ENCODE measurements at regions not wholly inside any gene's neighbourhood (a gene's known extent, or its start where the extent isn't known, plus 50 kb on each side); places are given as distances from the start of the nearest gene placed in this dataset.

- peak; percentile 8 for DNase-seq
These were observed 52.9 kb upstream of the RNU6-1 start for GRCh38 chr15:67892559-67893377.

GRCh38 chr15:67895237-67895636, 55.4 kb upstream of the RNU6-1 start:
- no peak for DNase-seq

- DNase-seq, result no peak
These were observed 57.9 kb upstream of the RNU6-1 start for GRCh38 chr15:67897646-67898339.

GRCh38 chr15:67899596-67900283, 59.9 kb upstream of the RNU6-1 start:
- DNase-seq, result no peak

- DNase-seq, result no peak
These were observed 60.8 kb upstream of the RNU6-1 start for GRCh38 chr15:67900621-67901147.

- DNase-seq, result no peak
These were observed 62.1 kb upstream of the RNU6-1 start for GRCh38 chr15:67901922-67902321.

GRCh38 chr15:67902579-67903009, 62.7 kb upstream of the RNU6-1 start:
- no peak for DNase-seq

GRCh38 chr15:67903708-67904107, 63.9 kb upstream of the RNU6-1 start:
- DNase-seq, result no peak

GRCh38 chr15:67905628-67906027, 65.8 kb upstream of the RNU6-1 start:
- DNase-seq, result no peak

GRCh38 chr15:67906382-67906781, 66.5 kb upstream of the RNU6-1 start:
- DNase-seq, result no peak

- DNase-seq, result no peak
These were observed 67.4 kb upstream of the RNU6-1 start for GRCh38 chr15:67907184-67907723.

- DNase-seq, result no peak
These were observed 68.9 kb upstream of the RNU6-1 start for GRCh38 chr15:67908756-67909155.

GRCh38 chr15:67911727-67912126, 71.9 kb upstream of the RNU6-1 start:
- DNase-seq, result no peak

GRCh38 chr15:67914028-67914427, 74.2 kb upstream of the RNU6-1 start:
- no peak for DNase-seq

- peak; percentile 70 for DNase-seq
These were observed 75.0 kb upstream of the RNU6-1 start for GRCh38 chr15:67914537-67915460.

GRCh38 chr15:67915461-67916374, 75.9 kb upstream of the RNU6-1 start:
- DNase-seq, result no peak

- DNase-seq, result no peak
These were observed 76.7 kb upstream of the RNU6-1 start for GRCh38 chr15:67916565-67916964.

- no peak for DNase-seq
These were observed 77.2 kb upstream of the RNU6-1 start for GRCh38 chr15:67917037-67917436.

- DNase-seq, result no peak
These were observed 77.8 kb upstream of the RNU6-1 start for GRCh38 chr15:67917636-67918035.

GRCh38 chr15:67918205-67918861, 78.5 kb upstream of the RNU6-1 start:
- no peak for DNase-seq
